ENCODE measurements at regions not wholly inside any gene's neighbourhood (a gene's known extent, or its start where the extent isn't known, plus 50 kb on each side); places are given as distances from the start of the nearest gene placed in this dataset.

GRCh38 chr1:11377001-11377583 is 101.9 kb upstream of the DISP3 start:
- no peak overlapping the region for H3K4me3 ChIP-seq (ENCODE audit: low read depth, low read length, poor library complexity, severe bottlenecking)
- H3K36me3 ChIP-seq (ENCODE audit: insufficient read depth, low read length) = no peaks in the 10 kb centered on the region
- no peaks in the 10 kb centered on the region for H3K9me2 ChIP-seq (ENCODE audit: insufficient read depth, low read length)
- H4K20me1 ChIP-seq (ENCODE audit: insufficient read depth, low read length) = no peaks in the 10 kb centered on the region
- no peaks in the 10 kb centered on the region for H3K9me3 ChIP-seq (ENCODE audit: low read length)
- DNase-seq (ENCODE audit: low spot score) = no peak
- H3K4me1 ChIP-seq (ENCODE audit: insufficient read depth, low read length, poor library complexity, severe bottlenecking) = peaks cover 18% of the 10 kb centered on the region
- intact Hi-C loops (cut with micrococcal nuclease; ENCODE audit: unreplicated experiment) = no loop called here
- ChIA-PET CTCF (ENCODE audit: unreplicated experiment) (no interaction called here), POLR2A (interaction anchor here (0.5 to 0.7 kb wide), 2 partner anchors 11 to 139 kb away, joined by 3 to 4 read pairs; no protein-coding TSS in a partner anchor)
- BruUV-seq (replicated peaks) = no TSS peak
- H3K79me2 ChIP-seq (ENCODE audit: insufficient read depth, low read depth, low read length) = no peaks in the 10 kb centered on the region
- H2AFZ ChIP-seq (ENCODE audit: low read length) = no peak overlapping the region
- no peak overlapping the region for H3K27ac ChIP-seq (ENCODE audit: low read depth, low read length, poor library complexity, severe bottlenecking)
- no peak overlapping the region for H3K4me2 ChIP-seq (ENCODE audit: low read length)
- TF ChIP-seq, protein P1, sequence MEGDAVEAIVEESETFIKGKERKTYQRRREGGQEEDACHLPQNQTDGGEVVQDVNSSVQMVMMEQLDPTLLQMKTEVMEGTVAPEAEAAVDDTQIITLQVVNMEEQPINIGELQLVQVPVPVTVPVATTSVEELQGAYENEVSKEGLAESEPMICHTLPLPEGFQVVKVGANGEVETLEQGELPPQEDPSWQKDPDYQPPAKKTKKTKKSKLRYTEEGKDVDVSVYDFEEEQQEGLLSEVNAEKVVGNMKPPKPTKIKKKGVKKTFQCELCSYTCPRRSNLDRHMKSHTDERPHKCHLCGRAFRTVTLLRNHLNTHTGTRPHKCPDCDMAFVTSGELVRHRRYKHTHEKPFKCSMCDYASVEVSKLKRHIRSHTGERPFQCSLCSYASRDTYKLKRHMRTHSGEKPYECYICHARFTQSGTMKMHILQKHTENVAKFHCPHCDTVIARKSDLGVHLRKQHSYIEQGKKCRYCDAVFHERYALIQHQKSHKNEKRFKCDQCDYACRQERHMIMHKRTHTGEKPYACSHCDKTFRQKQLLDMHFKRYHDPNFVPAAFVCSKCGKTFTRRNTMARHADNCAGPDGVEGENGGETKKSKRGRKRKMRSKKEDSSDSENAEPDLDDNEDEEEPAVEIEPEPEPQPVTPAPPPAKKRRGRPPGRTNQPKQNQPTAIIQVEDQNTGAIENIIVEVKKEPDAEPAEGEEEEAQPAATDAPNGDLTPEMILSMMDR (conservative IDR thresholded peaks at IDR 0.05; ENCODE audit: low read length) = no peak
- no peak for TF ChIP-seq EZH2phosphoT487 (IDR thresholded peaks at IDR 0.05; ENCODE audit: borderline replicate concordance, low read depth, low read length)

DNA sequence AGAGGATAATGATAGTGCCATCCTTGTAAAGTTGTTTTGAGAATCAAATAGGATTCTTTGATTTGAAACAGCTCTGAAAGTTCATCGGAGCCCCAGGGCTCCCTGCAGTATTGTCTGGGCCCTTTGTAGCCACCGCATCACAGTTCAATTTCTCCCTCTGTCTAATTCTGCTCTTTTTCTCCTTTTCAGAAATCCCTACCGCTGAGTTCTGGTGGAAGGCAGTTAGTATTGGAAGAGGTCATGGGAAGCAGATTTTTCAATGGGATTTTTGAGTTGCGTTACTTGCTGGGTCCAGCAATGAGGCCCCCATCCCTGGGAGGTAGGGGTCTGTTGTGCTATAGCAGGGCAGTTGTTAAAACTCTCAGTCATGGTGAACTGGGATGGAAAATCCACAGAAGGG is 101.0 kb upstream of the DISP3 start:
- H3K27ac ChIP-seq (ENCODE audit: low read depth, low read length, poor library complexity, severe bottlenecking) = no peak overlapping the region
- no peaks in the 10 kb centered on the region for H3K9me2 ChIP-seq (ENCODE audit: insufficient read depth, low read length)
- no peaks in the 10 kb centered on the region for H3K9me3 ChIP-seq (ENCODE audit: low read length)
- no peaks in the 10 kb centered on the region for H3K79me2 ChIP-seq (ENCODE audit: insufficient read depth, low read depth, low read length)
- H3K36me3 ChIP-seq (ENCODE audit: insufficient read depth, low read length) = no peaks in the 10 kb centered on the region
- POLR2A ChIA-PET = interaction anchor here (0.5 kb wide), 1 partner anchor 140 kb away, joined by 3 read pairs; no protein-coding TSS in a partner anchor
- no peak overlapping the region for H3K4me3 ChIP-seq (ENCODE audit: low read depth, low read length, poor library complexity, severe bottlenecking)
- TF ChIP-seq, protein P1 (conservative IDR thresholded peaks at IDR 0.05; ENCODE audit: low read length) = no peak
- no peak for TF ChIP-seq EZH2phosphoT487 (IDR thresholded peaks at IDR 0.05; ENCODE audit: borderline replicate concordance, low read depth, low read length)
- CTCF ChIA-PET (ENCODE audit: unreplicated experiment) = no interaction called here
- H3K4me2 ChIP-seq (ENCODE audit: low read length) = no peak overlapping the region
- no peak overlapping the region for H2AFZ ChIP-seq (ENCODE audit: low read length)
- H4K20me1 ChIP-seq (ENCODE audit: insufficient read depth, low read length) = no peaks in the 10 kb centered on the region
- DNase-seq (ENCODE audit: low spot score) = no peak
- no TSS peak for BruUV-seq (replicated peaks)
- intact Hi-C loops (cut with micrococcal nuclease; ENCODE audit: unreplicated experiment) = no loop called here
- H3K4me1 ChIP-seq (ENCODE audit: insufficient read depth, low read length, poor library complexity, severe bottlenecking) = peaks cover 18% of the 10 kb centered on the region

DNA sequence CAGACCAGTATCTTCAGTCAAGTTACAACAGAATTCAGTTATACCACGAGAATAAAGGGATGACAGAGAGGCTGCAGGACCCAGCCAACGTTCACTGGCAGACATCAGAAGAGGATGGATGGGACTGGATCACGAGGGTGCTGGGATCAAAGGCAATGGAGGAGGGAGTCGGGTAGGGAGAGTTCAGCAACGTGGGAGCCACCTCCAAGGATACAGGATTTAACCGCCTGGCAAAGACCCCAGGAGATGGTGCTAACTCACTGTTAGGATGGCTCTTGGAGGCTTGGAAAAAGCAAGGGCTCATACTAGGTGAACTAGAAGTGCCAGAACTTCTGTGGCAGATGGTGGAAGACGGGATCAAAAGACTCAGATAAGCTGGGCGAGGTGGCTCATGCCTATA is 99.1 kb upstream of the DISP3 start:
- ChIA-PET POLR2A (no interaction called here), CTCF (ENCODE audit: unreplicated experiment) (no interaction called here)
- no TSS peak for BruUV-seq (replicated peaks)
- no peaks in the 10 kb centered on the region for H3K79me2 ChIP-seq (ENCODE audit: insufficient read depth, low read depth, low read length)
- no peak overlapping the region for H2AFZ ChIP-seq (ENCODE audit: low read length)
- intact Hi-C loops (cut with micrococcal nuclease; ENCODE audit: unreplicated experiment) = no loop called here
- H3K4me1 ChIP-seq (ENCODE audit: insufficient read depth, low read length, poor library complexity, severe bottlenecking) = peaks cover 18% of the 10 kb centered on the region
- no peak overlapping the region for H3K27ac ChIP-seq (ENCODE audit: low read depth, low read length, poor library complexity, severe bottlenecking)
- TF ChIP-seq, protein P1 (conservative IDR thresholded peaks at IDR 0.05; ENCODE audit: low read length) = no peak
- no peak for TF ChIP-seq EZH2phosphoT487 (IDR thresholded peaks at IDR 0.05; ENCODE audit: borderline replicate concordance, low read depth, low read length)
- H3K9me2 ChIP-seq (ENCODE audit: insufficient read depth, low read length) = no peaks in the 10 kb centered on the region
- DNase-seq (ENCODE audit: low spot score) = no peak
- H3K4me3 ChIP-seq (ENCODE audit: low read depth, low read length, poor library complexity, severe bottlenecking) = no peak overlapping the region
- H3K36me3 ChIP-seq (ENCODE audit: insufficient read depth, low read length) = no peaks in the 10 kb centered on the region
- H3K9me3 ChIP-seq (ENCODE audit: low read length) = no peaks in the 10 kb centered on the region
- no peak overlapping the region for H3K4me2 ChIP-seq (ENCODE audit: low read length)
- no peaks in the 10 kb centered on the region for H4K20me1 ChIP-seq (ENCODE audit: insufficient read depth, low read length)

Data from OCI-LY7 (cell line).